A673 (cell line): ENCODE measurements at regions not wholly inside any gene's neighbourhood (a gene's known extent, or its start where the extent isn't known, plus 50 kb on each side); places are given as distances from the start of the nearest gene placed in this dataset.

ENCODE experiments used
- BruUV-seq: library from RNA; stranded (reverse); fragments of 400-500 nt; replicated peaks from 2 replicates; lab custom pipeline; 2021; lab: Mats Ljungman, UMichigan
- CTCF ChIA-PET: fragments of 300-600 bp; sonication (Branson Sonifier 250); formaldehyde crosslinking; loops from one replicate; lab custom pipeline; 2022; ENCODE audit warnings: antibody characterized with exemption; lab: Charles Lee
- POLR2A ChIA-PET: fragments of 300-600 bp; sonication (Branson Sonifier 250); formaldehyde crosslinking; loops from one replicate; lab custom pipeline; 2022; ENCODE audit warnings: antibody characterized with exemption; ENCODE audit not compliant: low non-redundant PET; lab: Charles Lee
- DNase-seq: peaks from one replicate; pipeline ENCODE4 v3.0.0-alpha.2; 2015; ENCODE audit warnings: low spot score
- H3K27ac ChIP-seq: fragments of 200-600 bp; sonication (generic); 2 replicates; pipeline ENCODE4 v1.5.1; 2016; ENCODE audit warnings: mixed run types, low read depth, mild to moderate bottlenecking, mixed read lengths, antibody characterized with exemption, low read length; ENCODE audit not compliant: poor library complexity, severe bottlenecking
- H3K27me3 ChIP-seq: fragments of 200-600 bp; sonication (generic); replicated peaks from 2 replicates; pipeline ENCODE4 v1.6.1; 2017; ENCODE audit warnings: mixed run types, low read depth, mild to moderate bottlenecking, mixed read lengths, antibody characterized with exemption, low read length; ENCODE audit not compliant: insufficient read depth, poor library complexity
- H3K36me3 ChIP-seq: fragments of 200-600 bp; sonication (generic); 2 replicates; pipeline ENCODE4 v1.6.1; 2016; ENCODE audit warnings: mixed run types, mild to moderate bottlenecking, mixed read lengths, antibody characterized with exemption, low read length; ENCODE audit not compliant: insufficient read depth, poor library complexity, severe bottlenecking
- H3K4me1 ChIP-seq: fragments of 200-600 bp; sonication (generic); 2 replicates; pipeline ENCODE4 v1.6.1; 2017; ENCODE audit warnings: mixed run types, mild to moderate bottlenecking, mixed read lengths, antibody characterized with exemption, low read length; ENCODE audit not compliant: insufficient read depth, poor library complexity, severe bottlenecking
- H3K4me3 ChIP-seq: fragments of 200-600 bp; sonication (generic); 2 replicates; pipeline ENCODE4 v1.5.1; 2016; ENCODE audit warnings: low read depth, mixed run types, mild to moderate bottlenecking, mixed read lengths, low read length; ENCODE audit not compliant: poor library complexity, severe bottlenecking
- H3K9me3 ChIP-seq: fragments of 200-600 bp; sonication (generic); 2 replicates; pipeline ENCODE4 v1.6.1; 2016; ENCODE audit warnings: mixed run types, low read depth, mild to moderate bottlenecking, mixed read lengths, antibody characterized with exemption, low read length; ENCODE audit not compliant: poor library complexity, severe bottlenecking
- EZH2 ChIP-seq: fragments of 200-600 bp; sonication (generic); IDR thresholded peaks from 2 replicates; pipeline ENCODE4 v1.6.1; 2017; ENCODE audit warnings: borderline replicate concordance, low read depth, mild to moderate bottlenecking, mixed read lengths, antibody characterized with exemption, low read length; ENCODE audit not compliant: poor library complexity, severe bottlenecking
- intact Hi-C: fragments of 100-400 bp; cut with micrococcal nuclease; formaldehyde crosslinking; loops from one replicate; pipeline ENCODE4 v1.10.0; 2022; ENCODE audit not compliant: unreplicated experiment
- TF ChIP-seq, protein P1 (sequence below): fragments of 300-800, 200-600 bp; sonication (generic); conservative IDR thresholded peaks from 2 replicates; pipeline ENCODE4 v1.5.1; 2017; ENCODE audit warnings: low read depth, mild to moderate bottlenecking, antibody characterized with exemption, low read length, moderate library complexity, mixed read lengths

DNA sequence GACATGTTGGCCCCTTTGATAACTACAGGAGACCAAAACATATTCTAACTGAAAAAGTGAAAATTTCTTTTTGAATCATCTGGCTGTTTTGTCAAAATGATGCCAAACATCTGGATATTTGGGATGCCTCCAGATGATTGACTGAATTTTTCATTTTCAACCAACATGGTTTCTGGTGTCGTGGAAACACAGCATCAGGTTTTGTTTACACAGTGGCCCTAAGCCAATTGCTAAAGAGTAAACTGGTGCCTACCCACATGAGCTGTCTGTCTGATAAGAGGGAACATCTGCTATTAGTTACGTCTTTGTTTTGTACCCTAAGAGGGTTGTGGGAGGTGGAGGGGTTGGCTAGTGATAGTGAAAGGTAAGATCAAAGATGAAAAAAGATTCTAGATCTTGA is 204.8 kb downstream of the KCNK2 start:
- Histone ChIP-seq H3K27ac (no peak overlapping the region), H3K9me3 (no peaks in the 10 kb centered on the region), H3K27me3 (no peaks in the 10 kb centered on the region), H3K4me1 (no peaks in the 10 kb centered on the region), H3K36me3 (no peaks in the 10 kb centered on the region), H3K4me3 (no peak overlapping the region)
- ChIA-PET CTCF (no interaction called here), POLR2A (no interaction called here)
- no peak for DNase-seq
- TF ChIP-seq, protein P1, sequence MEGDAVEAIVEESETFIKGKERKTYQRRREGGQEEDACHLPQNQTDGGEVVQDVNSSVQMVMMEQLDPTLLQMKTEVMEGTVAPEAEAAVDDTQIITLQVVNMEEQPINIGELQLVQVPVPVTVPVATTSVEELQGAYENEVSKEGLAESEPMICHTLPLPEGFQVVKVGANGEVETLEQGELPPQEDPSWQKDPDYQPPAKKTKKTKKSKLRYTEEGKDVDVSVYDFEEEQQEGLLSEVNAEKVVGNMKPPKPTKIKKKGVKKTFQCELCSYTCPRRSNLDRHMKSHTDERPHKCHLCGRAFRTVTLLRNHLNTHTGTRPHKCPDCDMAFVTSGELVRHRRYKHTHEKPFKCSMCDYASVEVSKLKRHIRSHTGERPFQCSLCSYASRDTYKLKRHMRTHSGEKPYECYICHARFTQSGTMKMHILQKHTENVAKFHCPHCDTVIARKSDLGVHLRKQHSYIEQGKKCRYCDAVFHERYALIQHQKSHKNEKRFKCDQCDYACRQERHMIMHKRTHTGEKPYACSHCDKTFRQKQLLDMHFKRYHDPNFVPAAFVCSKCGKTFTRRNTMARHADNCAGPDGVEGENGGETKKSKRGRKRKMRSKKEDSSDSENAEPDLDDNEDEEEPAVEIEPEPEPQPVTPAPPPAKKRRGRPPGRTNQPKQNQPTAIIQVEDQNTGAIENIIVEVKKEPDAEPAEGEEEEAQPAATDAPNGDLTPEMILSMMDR, result no peak
- no peak for TF ChIP-seq EZH2
- BruUV-seq, result no TSS peak
- intact Hi-C loops, result no loop called here

DNA sequence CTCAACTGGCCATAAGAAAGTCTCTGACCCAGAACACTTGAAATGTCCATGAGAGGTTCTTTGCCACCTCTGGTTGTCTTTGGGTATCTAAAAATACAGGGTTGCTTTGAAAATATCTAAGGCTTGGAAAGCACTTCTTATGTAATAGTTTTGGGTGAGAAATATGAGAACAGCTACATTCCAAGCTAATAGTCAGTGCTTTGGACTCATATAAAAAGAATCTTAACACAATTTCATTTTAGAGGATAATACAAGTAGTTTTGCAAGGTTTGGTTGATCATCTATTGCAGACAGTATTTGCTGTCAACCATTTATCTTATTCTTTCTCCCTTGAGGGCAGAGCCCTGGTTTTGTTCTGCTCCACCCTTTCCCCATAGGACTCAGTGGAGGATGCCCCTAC is 207.5 kb downstream of the KCNK2 start:
- H3K4me3 ChIP-seq, result no peak overlapping the region
- no peaks in the 10 kb centered on the region for H3K36me3 ChIP-seq
- intact Hi-C loops, result no loop called here
- DNase-seq, result no peak
- no TSS peak for BruUV-seq
- no peaks in the 10 kb centered on the region for H3K27me3 ChIP-seq
- CTCF ChIA-PET, result no interaction called here
- H3K4me1 ChIP-seq, result no peaks in the 10 kb centered on the region
- TF ChIP-seq EZH2, result no peak
- TF ChIP-seq, protein P1, result no peak
- POLR2A ChIA-PET, result no interaction called here
- H3K9me3 ChIP-seq, result no peaks in the 10 kb centered on the region
- H3K27ac ChIP-seq, result no peak overlapping the region

DNA sequence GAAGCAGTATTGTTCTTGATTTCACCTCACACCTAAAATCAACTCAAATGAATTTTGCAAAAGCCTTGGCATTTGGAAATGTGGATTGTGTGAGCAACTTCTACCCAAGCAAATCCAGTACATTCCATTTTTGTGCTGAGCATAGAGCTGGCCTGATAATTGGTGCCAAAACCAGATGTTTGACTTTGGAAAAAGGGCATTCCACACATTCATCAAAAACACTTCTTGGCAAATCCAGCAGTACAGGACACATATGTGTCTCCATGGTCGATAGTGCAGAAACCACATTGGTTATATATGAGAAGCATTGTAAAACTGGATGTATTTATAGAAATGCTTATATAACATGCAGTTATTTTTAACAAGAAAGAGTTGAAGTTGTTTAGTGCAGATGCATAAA is 210.4 kb downstream of the KCNK2 start:
- Histone ChIP-seq H3K4me1 (no peaks in the 10 kb centered on the region), H3K9me3 (no peaks in the 10 kb centered on the region), H3K27ac (no peak overlapping the region), H3K4me3 (no peak overlapping the region), H3K36me3 (no peaks in the 10 kb centered on the region), H3K27me3 (no peaks in the 10 kb centered on the region)
- POLR2A ChIA-PET, result no interaction called here
- no peak for DNase-seq
- CTCF ChIA-PET, result no interaction called here
- intact Hi-C loops, result no loop called here
- BruUV-seq, result no TSS peak
- no peak for TF ChIP-seq EZH2
- TF ChIP-seq, protein P1, result no peak
